Lower leg skin (tissue), 3 donors: ENCODE measurements at regions not wholly inside any gene's neighbourhood (a gene's known extent, or its start where the extent isn't known, plus 50 kb on each side); places are given as distances from the start of the nearest gene placed in this dataset.

Experiments
- CTCF ChIP-seq, 3 donors: fragments of 450-650 bp; IDR thresholded peaks; one replicate each; pipeline ENCODE4 v1.5.1; 2016; ENCODE audit warnings: antibody characterized with exemption in 3 of 3, mild to moderate bottlenecking in 3 of 3, moderate library complexity in 2 of 3
- POLR2A ChIP-seq, 2 donors: fragments of 450-650 bp; IDR thresholded peaks; one replicate each; pipeline ENCODE4 v1.6.1; 2016 to 2017; ENCODE audit warnings: antibody characterized with exemption in 2 of 2, mild to moderate bottlenecking in 1 of 2, moderate library complexity in 1 of 2

DNA sequence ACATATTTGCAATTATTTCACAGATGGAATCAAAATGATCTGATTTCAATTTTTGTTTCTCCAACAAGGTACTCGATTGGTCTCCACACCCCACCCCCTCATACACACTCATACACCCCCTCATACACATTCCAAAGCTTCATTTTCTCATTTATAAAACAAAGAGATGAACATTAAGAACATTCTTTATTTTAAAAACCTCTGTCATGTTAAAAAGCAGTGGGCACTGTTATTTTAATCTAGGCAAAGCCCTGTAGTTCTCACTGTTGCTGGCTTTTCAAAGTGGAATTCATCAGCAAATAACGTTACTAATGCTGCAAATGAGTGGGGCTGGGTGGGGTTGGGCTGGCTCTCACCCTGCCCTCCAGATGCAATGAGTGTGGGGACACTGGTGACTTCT, 289.6 kb upstream of the ASIC2 start:
- TF ChIP-seq POLR2A (IDR thresholded peaks at IDR 0.05): no peak
- TF ChIP-seq CTCF (IDR thresholded peaks at IDR 0.05): no peak
